ENCODE measurements at regions not wholly inside any gene's neighbourhood (a gene's known extent, or its start where the extent isn't known, plus 50 kb on each side); places are given as distances from the start of the nearest gene placed in this dataset.

DNA sequence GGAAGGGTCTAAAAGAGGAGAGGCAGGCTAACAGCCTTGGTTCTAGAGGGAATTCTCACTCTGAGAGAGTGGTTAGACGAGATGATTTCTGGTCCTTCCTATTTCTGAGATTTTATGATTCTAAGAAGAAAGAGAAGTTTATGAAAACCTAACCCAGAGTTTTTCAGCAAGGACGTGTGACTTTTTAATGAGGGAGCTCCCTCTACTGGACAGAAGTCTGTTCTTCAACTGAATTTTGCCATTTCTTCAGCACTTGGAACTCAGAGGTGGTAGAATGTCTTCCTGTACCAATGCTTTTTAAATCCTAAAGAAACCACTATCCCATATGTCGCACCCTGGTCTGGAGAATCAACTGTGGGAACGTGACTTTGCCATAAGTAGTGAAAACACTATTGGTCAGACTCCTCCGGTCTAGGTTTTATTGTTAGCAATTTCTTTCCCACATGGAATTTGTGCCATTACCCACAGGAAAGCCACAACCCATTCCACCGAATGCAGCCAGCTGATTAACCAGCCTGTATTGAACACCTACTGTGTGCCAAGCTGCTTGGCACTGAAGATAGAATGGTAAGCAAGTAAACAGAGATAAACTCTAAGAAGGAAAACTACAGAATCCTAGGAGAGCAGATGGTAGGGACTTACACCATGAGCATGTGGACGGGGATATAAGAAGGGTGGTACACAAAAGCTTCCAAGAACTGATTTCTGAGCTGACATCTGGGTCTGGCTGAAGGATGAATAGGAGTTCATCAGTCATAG, 199.5 kb upstream of the LMCD1 start:
- TF ChIP-seq, protein P1, sequence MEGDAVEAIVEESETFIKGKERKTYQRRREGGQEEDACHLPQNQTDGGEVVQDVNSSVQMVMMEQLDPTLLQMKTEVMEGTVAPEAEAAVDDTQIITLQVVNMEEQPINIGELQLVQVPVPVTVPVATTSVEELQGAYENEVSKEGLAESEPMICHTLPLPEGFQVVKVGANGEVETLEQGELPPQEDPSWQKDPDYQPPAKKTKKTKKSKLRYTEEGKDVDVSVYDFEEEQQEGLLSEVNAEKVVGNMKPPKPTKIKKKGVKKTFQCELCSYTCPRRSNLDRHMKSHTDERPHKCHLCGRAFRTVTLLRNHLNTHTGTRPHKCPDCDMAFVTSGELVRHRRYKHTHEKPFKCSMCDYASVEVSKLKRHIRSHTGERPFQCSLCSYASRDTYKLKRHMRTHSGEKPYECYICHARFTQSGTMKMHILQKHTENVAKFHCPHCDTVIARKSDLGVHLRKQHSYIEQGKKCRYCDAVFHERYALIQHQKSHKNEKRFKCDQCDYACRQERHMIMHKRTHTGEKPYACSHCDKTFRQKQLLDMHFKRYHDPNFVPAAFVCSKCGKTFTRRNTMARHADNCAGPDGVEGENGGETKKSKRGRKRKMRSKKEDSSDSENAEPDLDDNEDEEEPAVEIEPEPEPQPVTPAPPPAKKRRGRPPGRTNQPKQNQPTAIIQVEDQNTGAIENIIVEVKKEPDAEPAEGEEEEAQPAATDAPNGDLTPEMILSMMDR (IDR thresholded peaks at IDR 0.05): peak; percentile 20 to 60 (median 34)
- TF ChIP-seq POLR2A (IDR thresholded peaks at IDR 0.05): no peak

Measured in upper lobe of left lung (tissue), 4 donors.